GM18499 (cell line): ENCODE measurements at regions not wholly inside any gene's neighbourhood (a gene's known extent, or its start where the extent isn't known, plus 50 kb on each side); places are given as distances from the start of the nearest gene placed in this dataset.
A peak's percentile ranks its signal among the peaks of the same experiment; 100 is the strongest.
"Not testable (repeated sequence)": the region's sequence is repeated elsewhere in the genome, so short reads cannot be mapped to it uniquely, and the experiment has no call there.

Experiments
- ATAC-seq: cut with Tn5 transposase; IDR thresholded peaks from one replicate; pipeline ENCODE4 v1.9.1; 2021; ENCODE audit warnings: moderate number of reproducible peaks; ENCODE audit not compliant: insufficient read depth, unreplicated experiment

DNA sequence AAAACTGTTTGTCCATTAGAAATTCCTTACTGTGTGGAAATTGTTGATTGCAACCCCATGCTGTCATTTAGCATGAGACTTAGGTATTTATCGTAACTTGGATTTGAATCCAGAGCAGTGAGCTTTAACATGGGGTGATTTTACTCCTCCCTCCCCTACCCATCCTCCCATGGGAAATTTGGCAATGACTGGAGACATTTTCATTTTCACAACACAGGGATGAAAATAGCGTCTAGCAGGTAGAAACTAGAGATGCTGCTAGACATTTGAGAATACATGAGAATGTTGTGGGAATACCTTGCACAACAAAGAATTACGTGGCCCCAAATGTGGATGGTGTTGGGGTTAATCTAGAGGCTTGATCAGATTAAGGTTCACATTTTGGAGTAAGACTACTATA lies 191.3 kb upstream of the MPDZ start:
- no peak for ATAC-seq

DNA sequence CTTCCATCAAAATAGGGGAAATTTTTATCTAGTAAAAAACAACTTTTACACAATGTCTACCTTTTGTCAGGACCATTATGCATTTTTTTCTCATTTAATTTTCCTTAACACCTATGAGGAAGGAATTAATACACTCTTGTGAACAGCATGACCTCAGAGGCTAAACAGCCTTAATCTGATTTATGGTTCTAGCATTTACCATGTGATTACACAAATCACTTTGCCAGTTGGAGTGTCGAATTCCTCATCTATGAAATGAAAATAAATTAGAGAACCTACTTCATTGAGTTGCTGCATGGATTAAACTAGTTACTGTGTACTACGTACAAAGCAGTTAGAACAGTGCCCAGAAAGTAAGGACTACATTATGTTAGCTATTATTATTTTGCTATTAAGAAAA lies 187.7 kb upstream of the MPDZ start:
- ATAC-seq, result no peak

DNA sequence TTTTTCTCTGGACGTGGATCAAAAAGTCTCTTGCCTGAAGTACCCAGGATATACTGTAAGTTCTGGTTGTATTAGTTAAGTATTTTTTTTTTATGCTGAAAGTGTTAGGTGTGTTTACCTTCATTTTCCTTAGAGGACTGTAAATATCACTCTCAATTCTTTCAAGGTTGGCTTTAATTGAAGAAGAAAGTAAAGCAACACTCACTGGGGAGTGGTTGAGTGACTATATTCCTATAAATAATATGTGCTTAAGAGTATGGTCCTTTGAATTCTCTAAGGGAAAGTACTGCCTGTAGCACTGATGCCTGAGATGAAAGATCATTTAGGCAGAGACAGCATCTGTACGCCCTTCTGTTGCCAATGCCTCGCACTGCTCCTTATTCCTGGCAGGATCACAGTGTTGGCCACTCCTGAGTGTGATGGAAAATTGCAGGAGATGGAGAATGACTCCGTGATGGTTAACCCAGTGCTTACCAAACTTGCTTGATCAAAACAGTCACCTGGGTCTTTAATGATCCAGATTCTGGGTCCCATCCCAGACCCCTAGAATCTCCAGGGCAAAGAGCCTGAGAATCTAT lies 182.0 kb upstream of the MPDZ start:
- no peak for ATAC-seq

DNA sequence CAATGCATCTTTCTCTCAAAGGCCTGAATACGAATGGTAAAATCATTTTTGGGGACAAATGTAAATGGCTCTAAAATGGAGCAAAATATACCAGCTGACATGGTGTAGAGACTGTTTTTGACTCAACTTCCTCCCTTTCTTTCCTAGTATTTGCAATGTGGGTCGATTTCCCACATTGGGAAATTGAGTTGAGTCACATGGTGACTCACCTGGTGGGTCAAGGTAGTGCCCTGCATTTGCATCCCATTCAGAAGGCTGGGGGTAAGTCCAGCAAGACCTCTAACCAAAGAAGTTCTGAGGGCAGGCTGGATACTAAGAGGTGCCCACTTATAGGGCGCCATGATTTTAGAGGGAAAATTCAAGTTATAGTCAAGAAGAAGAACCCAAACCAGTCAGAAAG lies 179.6 kb upstream of the MPDZ start:
- no peak for ATAC-seq

- no peak for ATAC-seq
These were observed 178.3 kb upstream of the MPDZ start for GRCh38 chr9:13457795-13458194.

GRCh38 chr9:13450723-13451122 lies 171.2 kb upstream of the MPDZ start:
- peak; percentile 74 for ATAC-seq

DNA sequence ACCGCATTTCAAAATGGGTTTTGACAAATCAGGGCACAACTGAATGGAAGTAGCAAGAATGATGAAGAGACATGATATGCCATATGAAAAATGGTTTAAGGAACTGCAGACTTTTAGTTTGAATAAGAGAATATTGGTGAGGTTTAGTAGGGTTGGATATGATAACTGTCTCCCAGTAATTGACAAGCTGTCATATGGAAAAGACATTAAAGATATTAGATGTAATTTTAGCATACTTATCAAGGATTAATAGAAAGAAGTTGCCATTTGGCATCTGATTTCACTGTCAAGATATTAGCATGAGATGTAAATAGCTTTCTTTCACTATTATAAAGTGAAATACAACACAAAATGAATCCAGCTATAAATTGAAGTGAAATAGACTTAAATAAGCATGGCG lies 169.0 kb upstream of the MPDZ start:
- ATAC-seq, result no peak

DNA sequence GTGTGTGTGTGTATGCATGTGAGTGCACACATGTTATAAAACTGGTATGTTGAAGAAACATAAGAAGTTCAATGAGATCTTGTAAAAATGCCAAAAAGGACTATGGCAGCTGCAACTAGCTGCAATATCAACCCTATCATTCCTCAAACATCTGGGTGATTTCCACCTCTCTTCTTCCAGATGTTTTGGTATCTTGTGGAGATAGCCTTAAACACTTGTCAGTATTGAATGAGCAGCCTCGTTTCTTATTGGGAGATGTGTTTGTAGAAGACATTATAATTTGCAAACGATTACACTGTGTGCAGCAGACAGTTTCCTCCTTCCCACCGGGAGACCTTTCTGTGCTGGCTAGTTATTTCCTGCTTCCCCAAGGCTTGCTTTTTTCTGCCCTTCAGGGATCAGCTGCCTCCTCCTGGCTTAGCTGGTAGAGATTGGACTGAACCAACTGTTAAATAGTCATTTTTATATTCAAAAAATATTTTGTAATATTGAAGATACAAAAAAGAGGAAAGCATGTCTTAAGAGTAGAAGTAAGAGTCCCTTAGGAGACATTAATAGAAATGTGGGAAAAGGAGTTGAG lies 168.4 kb upstream of the MPDZ start:
- ATAC-seq, result no peak

DNA sequence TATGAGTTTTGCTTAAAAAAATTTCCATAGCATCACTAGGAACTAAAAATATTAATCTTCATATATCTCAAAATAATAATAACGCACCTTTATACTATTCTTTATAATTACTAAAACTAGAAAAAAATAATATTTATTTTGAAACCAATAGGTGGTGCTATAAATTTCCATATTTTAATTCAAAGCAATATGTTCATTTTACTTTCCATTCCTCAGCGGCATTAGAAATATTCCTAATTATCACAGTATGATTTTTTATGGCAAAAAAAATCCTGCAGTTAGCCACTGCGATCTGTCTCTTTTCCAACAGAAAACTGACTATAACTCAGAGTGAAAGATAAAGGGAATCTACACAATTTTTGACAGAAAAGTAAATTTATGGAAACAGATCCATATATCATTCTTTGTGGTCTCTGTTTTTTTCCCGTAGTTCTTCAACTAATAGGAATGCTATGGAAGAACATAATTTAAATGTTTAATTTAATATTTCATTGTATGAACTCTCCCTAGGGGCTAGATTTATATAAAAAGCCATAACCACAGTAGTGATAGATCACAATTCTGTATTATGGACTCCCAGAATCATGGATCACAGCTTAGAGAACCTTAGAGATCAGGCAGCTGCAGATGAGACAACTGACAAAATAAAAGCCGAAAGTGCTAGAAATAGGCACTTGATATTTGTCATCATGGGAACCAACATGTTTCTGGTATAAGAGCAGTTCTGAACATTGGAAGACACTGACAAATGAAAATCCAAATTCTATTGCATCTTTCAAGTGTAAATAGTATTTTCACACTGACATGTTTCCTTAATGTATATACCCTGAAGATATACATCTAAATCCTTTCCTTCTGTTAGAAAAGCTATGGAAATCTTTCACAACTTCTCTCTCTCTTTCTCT lies 167.7 kb upstream of the MPDZ start:
- ATAC-seq, result no peak

DNA sequence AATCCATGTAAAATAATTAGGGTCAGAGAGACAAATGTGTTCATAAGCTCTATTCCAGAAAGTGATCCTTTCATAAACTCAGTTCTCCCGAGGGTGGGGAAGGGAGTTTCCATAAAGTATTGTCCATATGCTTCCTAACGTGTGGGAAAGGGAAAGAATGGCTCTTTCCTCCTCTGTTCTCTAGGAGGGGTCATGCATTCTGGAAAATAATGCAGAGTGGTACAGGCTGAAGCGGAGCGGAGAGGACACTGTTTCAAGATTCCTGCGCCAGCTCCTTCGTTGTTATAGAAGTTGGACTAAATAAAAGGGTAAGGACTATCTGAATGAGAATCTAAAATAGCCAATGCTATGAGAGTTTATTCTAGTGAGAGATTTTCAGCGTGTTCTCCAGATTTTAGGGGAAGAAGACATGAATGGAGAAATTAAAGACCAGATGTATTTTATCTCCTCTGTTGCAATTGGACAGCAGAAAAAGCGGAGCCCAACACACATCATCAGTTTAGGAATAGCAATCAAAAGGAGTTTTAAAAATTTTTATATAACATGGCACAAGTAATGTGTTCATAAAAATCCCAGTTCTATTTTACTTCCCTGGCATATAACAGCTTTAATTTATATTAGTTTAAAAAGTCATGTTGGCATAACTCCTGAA lies 166.9 kb upstream of the MPDZ start:
- no peak for ATAC-seq

DNA sequence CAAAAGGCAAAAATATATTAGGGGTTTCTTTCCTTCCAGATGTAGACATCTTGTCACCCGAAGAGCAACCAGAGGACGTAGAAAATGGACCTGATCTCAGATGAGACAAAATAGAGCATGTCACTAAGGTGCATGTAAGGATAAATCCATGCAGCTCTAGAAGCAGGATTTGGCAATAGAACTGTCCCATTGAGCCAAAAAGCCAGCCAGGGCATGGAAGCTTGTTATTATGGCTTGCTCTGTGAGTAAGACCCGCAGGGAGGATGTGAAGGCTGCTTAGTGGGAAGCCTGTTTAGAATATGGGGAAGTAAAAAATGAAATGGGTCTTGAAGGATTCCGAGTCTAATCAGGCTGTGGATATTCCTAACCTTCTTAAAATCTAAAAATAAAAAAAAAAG lies 165.6 kb upstream of the MPDZ start:
- ATAC-seq, result no peak

GRCh38 chr9:13444245-13445102 lies 165.0 kb upstream of the MPDZ start:
- no peak for ATAC-seq

DNA sequence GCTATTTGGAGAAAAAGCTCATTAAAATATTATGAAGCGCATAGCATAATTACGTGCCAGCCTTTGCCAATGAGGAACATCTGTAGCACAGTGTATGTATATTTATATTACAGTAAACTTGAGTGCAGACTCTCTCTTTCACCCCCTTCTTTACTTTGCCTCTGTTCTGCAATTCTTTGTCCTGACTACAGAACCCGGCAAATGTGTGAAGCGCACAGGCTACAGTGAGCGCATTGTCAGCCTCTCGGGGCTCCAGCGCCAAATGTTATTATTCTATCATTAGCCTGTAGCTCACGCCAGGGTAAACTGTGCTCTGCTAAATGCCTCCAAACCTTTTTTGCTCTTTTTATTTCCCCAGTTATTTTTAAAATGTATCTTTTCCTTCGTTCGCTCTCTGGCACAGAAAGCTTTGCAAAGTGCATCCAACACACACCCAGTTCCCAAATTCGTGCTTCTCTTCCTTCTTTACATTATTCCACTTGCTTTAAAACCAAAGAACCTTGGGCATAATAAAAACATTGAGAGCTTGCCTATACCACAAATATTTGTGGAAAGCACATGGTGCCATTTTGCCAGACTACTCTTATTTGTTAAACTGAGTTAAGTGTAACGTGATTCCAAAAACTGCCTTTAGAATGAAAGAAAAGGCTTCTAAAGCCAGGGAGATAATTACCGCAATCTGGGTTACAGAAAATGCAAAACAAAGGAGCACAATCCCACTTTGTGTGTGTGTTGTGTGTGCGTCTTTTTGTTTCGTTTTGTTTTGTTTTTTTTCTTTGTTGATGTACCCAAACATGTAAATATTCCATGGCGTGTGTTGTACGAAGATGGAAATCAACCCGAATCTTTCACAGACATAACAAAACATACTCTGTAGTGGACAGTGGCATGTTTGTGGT lies 164.1 kb upstream of the MPDZ start:
- no peak for ATAC-seq

DNA sequence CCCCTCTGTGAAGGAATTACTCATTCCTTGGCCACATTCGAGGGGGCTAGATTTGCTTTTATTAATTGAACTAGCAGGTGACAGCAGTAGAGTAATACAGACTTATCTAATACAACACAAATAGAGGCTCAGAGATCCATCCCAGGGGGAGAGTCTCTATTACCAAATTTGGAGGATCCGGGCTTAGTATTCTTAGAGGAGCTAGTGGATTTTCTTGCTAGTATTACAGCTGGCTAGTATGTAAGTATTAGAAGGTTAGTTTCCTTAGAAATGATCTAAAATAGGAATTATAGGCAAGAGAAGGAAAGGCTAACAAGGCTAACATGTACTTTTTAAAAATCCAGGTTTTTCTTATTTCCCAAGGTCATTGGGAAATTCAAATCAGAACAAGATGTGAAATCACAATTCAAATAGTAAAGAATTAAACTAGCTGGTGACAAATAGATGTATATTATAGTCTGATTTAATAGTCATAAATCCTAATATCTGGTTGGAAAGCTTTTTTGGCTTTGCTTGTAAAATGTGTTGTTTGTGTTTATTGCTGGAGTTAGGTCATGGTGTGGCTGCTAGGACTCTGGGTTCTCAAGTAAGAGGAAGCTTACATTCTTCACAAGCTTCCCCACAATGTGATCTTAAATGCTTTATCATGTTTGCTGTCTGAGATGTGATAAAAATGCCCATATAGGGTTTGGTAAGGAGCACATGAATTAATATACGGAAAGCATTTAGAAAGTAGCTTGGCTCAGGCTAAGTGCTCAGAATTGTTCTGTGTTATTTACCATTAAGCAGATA lies 160.4 kb upstream of the MPDZ start:
- no peak for ATAC-seq

DNA sequence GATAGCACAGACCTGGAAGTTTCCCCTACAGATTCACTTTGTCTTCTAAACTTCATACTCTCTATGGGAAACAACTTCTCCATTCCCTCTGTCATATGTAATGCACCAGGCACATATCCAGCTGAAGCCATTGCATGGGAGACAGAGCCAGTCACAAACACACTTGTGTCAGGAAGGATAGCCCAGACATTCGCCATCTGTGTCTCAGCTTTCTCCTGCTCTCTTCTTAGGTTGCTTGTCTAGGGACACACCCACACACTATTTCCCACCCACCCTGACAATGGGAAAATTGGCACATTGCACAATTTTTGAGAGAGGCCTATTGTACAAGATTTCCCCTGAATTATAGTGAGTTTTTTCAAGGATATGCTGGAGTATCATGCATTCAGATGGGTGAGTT lies 158.4 kb upstream of the MPDZ start:
- no peak for ATAC-seq

DNA sequence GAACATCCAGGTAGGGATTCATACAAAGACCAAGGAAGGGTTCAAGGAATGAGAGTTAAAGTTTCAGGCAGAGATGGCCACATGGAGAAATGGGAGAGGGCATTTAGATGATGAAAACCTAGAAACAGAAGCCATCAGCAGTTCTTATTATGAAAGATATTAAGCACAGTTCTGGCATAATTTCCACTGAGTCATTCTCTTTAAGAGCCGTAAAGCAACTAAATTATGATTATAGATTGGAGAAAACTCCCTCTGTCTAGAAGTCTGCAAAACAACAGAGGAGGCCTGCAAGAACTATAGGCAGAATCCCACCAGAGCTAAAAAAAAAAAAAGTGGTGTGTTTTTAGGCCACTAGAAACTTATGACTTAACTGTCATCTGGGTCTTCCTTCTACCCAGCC lies 157.1 kb upstream of the MPDZ start:
- ATAC-seq, result no peak

DNA sequence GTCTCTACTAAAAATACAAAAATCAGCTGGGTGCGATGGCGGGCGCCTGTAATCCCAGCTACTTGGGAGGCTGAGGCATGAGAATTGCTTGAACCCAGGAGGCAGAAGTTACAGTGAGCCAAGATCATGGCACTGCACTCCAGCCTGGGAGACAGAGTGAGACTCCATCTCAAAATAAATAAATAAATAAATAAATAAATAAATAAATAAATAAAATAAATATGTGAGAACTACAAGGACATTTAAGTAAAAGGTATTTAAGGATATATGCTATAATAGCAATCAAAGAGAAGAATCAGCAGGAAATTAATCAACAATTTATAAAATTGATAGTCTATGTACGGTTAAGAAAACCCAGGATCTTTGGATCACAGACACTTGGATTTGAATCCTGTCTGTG lies 154.0 kb upstream of the MPDZ start:
- not testable (repeated sequence) for ATAC-seq

DNA sequence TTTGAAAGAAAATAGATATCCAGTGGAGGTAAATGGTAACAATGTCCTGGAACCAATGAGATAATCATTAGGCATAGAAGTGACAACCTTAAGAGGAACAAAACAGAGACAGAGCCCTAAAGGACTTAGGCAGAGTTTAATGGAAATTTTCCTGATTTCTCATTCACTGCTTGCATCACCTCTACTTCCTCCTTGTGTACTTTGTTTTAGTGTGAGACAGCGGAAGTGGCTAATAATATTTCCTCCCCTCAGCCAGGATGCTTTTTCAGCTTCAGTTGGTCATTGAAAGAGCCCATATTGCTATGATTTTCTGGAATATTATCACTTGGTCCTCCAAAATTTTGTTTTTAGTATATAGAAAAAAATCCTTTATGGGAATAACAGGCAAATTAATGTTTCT lies 153.4 kb upstream of the MPDZ start:
- no peak for ATAC-seq

- no peak for ATAC-seq
These were observed 152.2 kb upstream of the MPDZ start for GRCh38 chr9:13431692-13432091.
